Aorta (tissue), 5 donors: ENCODE measurements at regions not wholly inside any gene's neighbourhood (a gene's known extent, or its start where the extent isn't known, plus 50 kb on each side); places are given as distances from the start of the nearest gene placed in this dataset.

Source experiments
- ATAC-seq: fragments of 200-7000 bp; cut with Tn5 transposase; one replicate; pipeline ENCODE4 v1.9.1; 2022; ENCODE audit warnings: moderate library complexity; ENCODE audit not compliant: low FRiP score
- DNase-seq, 2 donors: peaks; one replicate each; pipeline ENCODE4 v3.0.0-alpha.2; 2020
- H3K27ac ChIP-seq, 2 donors: one replicate each; pipeline ENCODE4 v1.5.1; 2013; ENCODE audit warnings: low read length in 2 of 2, mild to moderate bottlenecking in 2 of 2, moderate library complexity in 2 of 2, control low read depth in 1 of 2, inconsistent platforms in 1 of 2, low read depth in 1 of 2
- H3K27me3 ChIP-seq, 2 donors: one replicate each; pipeline ENCODE4 v1.6.1; 2013; ENCODE audit warnings: control low read depth in 1 of 2, low read length in 1 of 2, mild to moderate bottlenecking in 1 of 2, moderate library complexity in 1 of 2; ENCODE audit not compliant: insufficient read depth in 2 of 2, control insufficient read depth in 1 of 2
- H3K36me3 ChIP-seq, 2 donors: one replicate each; pipeline ENCODE4 v1.6.1; 2013; ENCODE audit warnings: control low read depth in 1 of 2, low read length in 1 of 2, mild to moderate bottlenecking in 1 of 2; ENCODE audit not compliant: insufficient read depth in 2 of 2, control insufficient read depth in 1 of 2
- H3K4me1 ChIP-seq, 2 donors: one replicate each; pipeline ENCODE4 v1.6.1; 2013; ENCODE audit warnings: low read length in 2 of 2, control low read depth in 1 of 2, mild to moderate bottlenecking in 1 of 2, moderate library complexity in 1 of 2; ENCODE audit not compliant: insufficient read depth in 2 of 2, control insufficient read depth in 1 of 2
- H3K4me3 ChIP-seq, 2 donors: one replicate each; pipeline ENCODE4 v1.5.1; 2013; ENCODE audit warnings: low read length in 2 of 2, control low read depth in 1 of 2, mild to moderate bottlenecking in 1 of 2
- H3K9me3 ChIP-seq: one replicate; pipeline ENCODE4 v1.6.1; 2013; ENCODE audit warnings: mild to moderate bottlenecking, low read length; ENCODE audit not compliant: control insufficient read depth
- WGBS, 2 donors: extraction: QIAGEN DNeasy Blood & Tissue Kit; methylation state at CpG; one replicate each; pipeline ENCODE4 v1.1.7; 2013; 5-methylcytosine and 5-hydroxymethylcytosine counted together
- intact Hi-C, 2 donors: fragments of 100-400 bp; cut with DNase I; formaldehyde crosslinking; loops; one replicate each; pipeline versions ENCODE4 v1.14.2 to v1.15.0; 2022
- donor health status: healthy with polysubstance abuse.
- donor health status: Bipolar disorder and iron deficiency.
- donor health status: DM: no; HTN: no; CAD: no.
- donor health status: DM: no; HTN: no; CAD: no.
- donor health status: DM: yes; HTN: yes; CAD: no.

DNA sequence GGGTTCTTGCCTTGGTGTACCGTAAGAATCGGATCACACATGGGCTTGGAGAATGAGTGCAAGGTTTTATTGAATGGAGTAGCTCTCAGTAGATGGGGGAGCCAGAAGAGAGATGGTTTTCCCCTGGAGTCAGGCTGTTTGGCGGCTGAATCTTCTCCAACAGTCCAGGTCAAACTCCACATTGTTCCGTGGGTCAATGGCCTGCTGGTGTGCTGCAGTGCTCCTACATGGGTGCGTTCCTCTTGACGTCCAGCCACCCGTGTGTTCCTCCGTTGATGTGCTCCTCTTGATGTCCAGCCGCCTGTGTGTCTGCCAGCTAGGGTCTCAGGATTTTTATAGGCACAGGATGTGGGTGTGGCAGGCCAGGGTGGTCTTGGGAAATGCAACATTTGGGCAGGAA, 69.3 kb upstream of the AGBL1 start:
- intact Hi-C loops: no loop called here
- no peaks in the 10 kb centered on the region for H3K27me3 ChIP-seq
- no peaks in the 10 kb centered on the region for H3K9me3 ChIP-seq
- no peak overlapping the region for H3K4me3 ChIP-seq
- WGBS, 2 donors: 86% methylated on average over 9 of the region's 9 CpGs
- no peaks in the 10 kb centered on the region for H3K4me1 ChIP-seq
- ATAC-seq (no peak), DNase-seq (no peak)
- H3K36me3 ChIP-seq: no peaks in the 10 kb centered on the region
- H3K27ac ChIP-seq: no peak overlapping the region

DNA sequence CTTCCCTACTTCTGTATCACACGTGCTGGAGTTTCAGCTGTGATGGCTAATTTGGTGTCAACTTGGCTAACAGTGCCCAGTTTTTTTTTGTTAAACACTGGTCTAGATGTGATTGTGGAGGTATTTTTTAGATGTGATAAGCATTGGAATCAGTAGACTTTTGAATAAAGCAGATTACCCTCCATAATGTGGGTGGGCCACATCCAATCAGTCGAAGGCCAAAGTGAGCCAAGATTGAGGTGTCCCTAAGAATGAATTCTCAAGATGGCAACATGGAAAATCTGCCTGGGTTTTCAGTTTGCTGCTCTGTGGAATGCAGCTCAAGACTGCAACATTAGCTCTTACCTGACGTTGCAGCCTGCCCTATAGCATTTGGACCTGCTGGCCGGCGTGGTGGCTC, 68.8 kb upstream of the AGBL1 start:
- no peak for ATAC-seq
- Histone ChIP-seq H3K27ac (no peak overlapping the region), H3K27me3 (no peaks in the 10 kb centered on the region), H3K4me1 (no peaks in the 10 kb centered on the region), H3K36me3 (no peaks in the 10 kb centered on the region), H3K9me3 (no peaks in the 10 kb centered on the region), H3K4me3 (no peak overlapping the region)
- 69 to 88% methylated on average over 5 of the region's 5 CpGs for WGBS, 2 donors
- no peak for DNase-seq
- intact Hi-C loops: no loop called here

GRCh38 chr15:86014016-86014415, 65.7 kb upstream of the AGBL1 start:
- H3K4me1 ChIP-seq: no peaks in the 10 kb centered on the region
- H3K27me3 ChIP-seq: no peaks in the 10 kb centered on the region
- intact Hi-C loops: no loop called here
- ATAC-seq: no peak
- no peaks in the 10 kb centered on the region for H3K36me3 ChIP-seq
- no peak for DNase-seq
- H3K4me3 ChIP-seq: no peak overlapping the region
- WGBS, 2 donors: 30 to 31% methylated on average over 3 of the region's 3 CpGs
- no peak overlapping the region for H3K27ac ChIP-seq
- peaks cover 1% of the 10 kb centered on the region for H3K9me3 ChIP-seq

- Histone ChIP-seq H3K27me3 (no peaks in the 10 kb centered on the region), H3K36me3 (no peaks in the 10 kb centered on the region), H3K4me3 (no peak overlapping the region), H3K9me3 (peaks cover 1% of the 10 kb centered on the region), H3K27ac (no peak overlapping the region), H3K4me1 (peaks cover 0 to under 1% of the 10 kb centered on the region in 2 donors)
- 70 to 72% methylated on average over 3 of the region's 3 CpGs for WGBS, 2 donors
- intact Hi-C loops: no loop called here
- DNase-seq (no peak), ATAC-seq (no peak)
Observed at GRCh38 chr15:86016750-86017149, 62.9 kb upstream of the AGBL1 start.

DNA sequence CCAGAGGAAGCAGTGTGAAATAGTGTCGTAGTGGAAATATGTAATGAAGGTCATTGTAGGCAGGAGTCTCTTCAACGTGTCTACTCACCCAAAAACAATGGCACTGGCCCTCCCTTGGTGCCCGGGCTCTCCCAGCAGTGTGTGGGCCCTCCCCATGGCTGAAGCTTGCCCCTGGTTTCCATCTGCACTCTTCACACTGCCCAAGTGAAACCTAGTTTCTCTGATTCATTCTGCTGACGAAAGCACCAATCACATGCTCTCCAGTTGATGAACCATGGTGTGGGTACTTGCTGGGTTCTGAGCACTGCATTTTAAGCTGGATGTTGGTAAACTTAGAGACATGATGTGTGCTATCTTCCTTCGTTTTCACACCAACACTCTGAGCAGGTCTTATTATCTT, 61.0 kb upstream of the AGBL1 start:
- no peaks in the 10 kb centered on the region for H3K27me3 ChIP-seq
- intact Hi-C loops: no loop called here
- H3K27ac ChIP-seq: no peak overlapping the region
- peaks cover 0 to 5% of the 10 kb centered on the region in 2 donors for H3K4me1 ChIP-seq
- 69 to 75% methylated on average over 5 of the region's 5 CpGs for WGBS, 2 donors
- no peaks in the 10 kb centered on the region for H3K36me3 ChIP-seq
- DNase-seq (no peak), ATAC-seq (no peak)
- H3K4me3 ChIP-seq: no peak overlapping the region
- H3K9me3 ChIP-seq: peaks cover 1% of the 10 kb centered on the region

GRCh38 chr15:86021281-86022264, 58.1 kb upstream of the AGBL1 start:
- WGBS, 2 donors: 20 to 26% methylated on average over 5 of the region's 5 CpGs
- no peak for ATAC-seq

DNA sequence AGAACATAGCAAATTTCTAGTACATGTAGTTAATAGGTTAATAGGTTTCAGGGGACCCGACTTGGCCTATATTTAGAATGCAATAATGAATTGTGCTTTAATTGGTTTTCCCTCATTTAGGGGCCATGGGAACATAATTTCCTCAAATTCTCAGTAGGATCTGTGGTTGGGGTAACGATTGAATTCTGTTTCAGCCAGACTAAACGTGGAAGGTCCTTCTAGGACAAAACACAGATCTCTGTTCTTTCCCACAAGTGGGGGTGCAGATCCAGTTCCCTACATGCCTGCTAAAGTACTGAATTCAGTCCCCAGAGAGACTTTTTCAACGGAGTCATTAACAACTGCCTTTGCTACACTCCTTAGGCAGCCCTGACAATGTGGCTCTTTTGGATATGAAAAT, 50.7 kb upstream of the AGBL1 start:
- no peaks in the 10 kb centered on the region for H3K36me3 ChIP-seq
- H3K9me3 ChIP-seq: no peaks in the 10 kb centered on the region
- H3K4me3 ChIP-seq: no peak overlapping the region
- ATAC-seq: no peak
- 11 to 22% methylated on average over 4 of the region's 4 CpGs for WGBS, 2 donors
- intact Hi-C loops: no loop called here
- DNase-seq: no peak
- H3K4me1 ChIP-seq: peaks cover 0 to 2% of the 10 kb centered on the region in 2 donors
- H3K27ac ChIP-seq: no peak overlapping the region
- no peaks in the 10 kb centered on the region for H3K27me3 ChIP-seq

More at GRCh38 chr15:86021281-86022264, 58.1 kb upstream of the AGBL1 start:
- DNase-seq: no peak
- no peak overlapping the region for H3K4me3 ChIP-seq
- intact Hi-C loops: no loop called here
- H3K36me3 ChIP-seq: no peaks in the 10 kb centered on the region
- peaks cover 1% of the 10 kb centered on the region for H3K9me3 ChIP-seq
- H3K27ac ChIP-seq: no peak overlapping the region
- peaks cover 0 to 5% of the 10 kb centered on the region in 2 donors for H3K4me1 ChIP-seq
- H3K27me3 ChIP-seq: no peaks in the 10 kb centered on the region
